HEK293 (cell line): ENCODE measurements at regions not wholly inside any gene's neighbourhood (a gene's known extent, or its start where the extent isn't known, plus 50 kb on each side); places are given as distances from the start of the nearest gene placed in this dataset.

Experiments
- PRDM4 ChIP-seq: fragments of 450-650 bp; formaldehyde crosslinking; IDR thresholded peaks from 2 replicates; pipeline ENCODE4 v1.5.1; 2017; ENCODE audit warnings: missing biosample characterization, missing genetic modification characterization
- TRIM28 ChIP-seq: IDR thresholded peaks from 2 replicates; pipeline ENCODE4 v1.6.1; 2011; ENCODE audit warnings: low read length, control low read depth, borderline replicate concordance

- TF ChIP-seq TRIM28: no peak
- TF ChIP-seq PRDM4: no peak
Measured at GRCh38 chr6:92139601-92140000, 1279.8 kb downstream of the EPHA7 start.
